Esophagus squamous epithelium (tissue), 5 donors: ENCODE measurements at regions not wholly inside any gene's neighbourhood (a gene's known extent, or its start where the extent isn't known, plus 50 kb on each side); places are given as distances from the start of the nearest gene placed in this dataset.

Source experiments
- DNase-seq: peaks from one replicate; lab custom pipeline; 2025; lab: John Stamatoyannopoulos, UW
- H3K27ac ChIP-seq, 4 donors: fragments of 200-600 bp; sonication (generic); one replicate each; pipeline ENCODE4 v1.5.1; 2016 to 2019; ENCODE audit warnings: mild to moderate bottlenecking in 1 of 4
- H3K27me3 ChIP-seq, 4 donors: fragments of 200-600 bp; sonication (generic); 1 replicate in 3 of 4; 2 replicates in 1 of 4; pipeline versions ENCODE4 v1.5.1 to v1.6.0; 2017 to 2021; ENCODE audit warnings: antibody characterized with exemption in 1 of 4
- H3K36me3 ChIP-seq, 3 donors: fragments of 200-600 bp; sonication (generic); one replicate each; pipeline ENCODE4 v1.5.1; 2016 to 2019
- H3K4me1 ChIP-seq, 3 donors: fragments of 200-600 bp; sonication (generic); one replicate each; pipeline ENCODE4 v1.5.1; 2017 to 2019
- H3K4me3 ChIP-seq, 4 donors: fragments of 200-600 bp; sonication (generic); 1 replicate in 3 of 4; 2 replicates in 1 of 4; pipeline ENCODE4 v1.5.1; 2016 to 2019; ENCODE audit warnings: mild to moderate bottlenecking in 2 of 4, moderate library complexity in 1 of 4
- H3K9me3 ChIP-seq, 3 donors: fragments of 200-600 bp; sonication (generic); one replicate each; pipeline ENCODE4 v1.5.1; 2016 to 2019
- CTCF ChIP-seq, 6 experiments: fragments of 450-650 bp in 4 of 6; fragments of 200-600 bp in 2 of 6; sonication (generic) in 2 of 6; IDR thresholded peaks; one replicate each; pipeline ENCODE4 v1.5.1; 2016 to 2019; ENCODE audit warnings: antibody characterized with exemption in 6 of 6, mild to moderate bottlenecking in 4 of 6, moderate library complexity in 4 of 6
- POLR2A ChIP-seq, 4 donors: fragments of 450-650 bp; IDR thresholded peaks; one replicate each; pipeline ENCODE4 v1.6.1; 2017; ENCODE audit warnings: antibody characterized with exemption in 4 of 4, mild to moderate bottlenecking in 4 of 4, moderate library complexity in 3 of 4
- WGBS, 2 donors: methylation state at CpG; one replicate each; pipeline ENCODE4 v1.1.5; 2018; 5-methylcytosine and 5-hydroxymethylcytosine counted together
- intact Hi-C: fragments of 100-400 bp; cut with DNase I; formaldehyde crosslinking; loops from one replicate; pipeline ENCODE4 v1.15.0; 2022
- donor health status: DM: yes; HTN: yes; CAD: no.

- Histone ChIP-seq H3K4me1 (no peaks in the 10 kb centered on the region), H3K36me3 (no peaks in the 10 kb centered on the region), H3K9me3 (no peaks in the 10 kb centered on the region), H3K4me3 (no peak overlapping the region), H3K27ac (no peak overlapping the region), H3K27me3 (peaks cover 0 to 9% (median 0%) of the 10 kb centered on the region in 4 donors)
- TF ChIP-seq POLR2A (IDR thresholded peaks at IDR 0.05) (no peak), CTCF (IDR thresholded peaks at IDR 0.05) (no peak)
- intact Hi-C loops = no loop called here
- no peak for DNase-seq
These were observed 160.8 kb downstream of the GXYLT1 start for GRCh38 chr12:41983856-41984255.

DNA sequence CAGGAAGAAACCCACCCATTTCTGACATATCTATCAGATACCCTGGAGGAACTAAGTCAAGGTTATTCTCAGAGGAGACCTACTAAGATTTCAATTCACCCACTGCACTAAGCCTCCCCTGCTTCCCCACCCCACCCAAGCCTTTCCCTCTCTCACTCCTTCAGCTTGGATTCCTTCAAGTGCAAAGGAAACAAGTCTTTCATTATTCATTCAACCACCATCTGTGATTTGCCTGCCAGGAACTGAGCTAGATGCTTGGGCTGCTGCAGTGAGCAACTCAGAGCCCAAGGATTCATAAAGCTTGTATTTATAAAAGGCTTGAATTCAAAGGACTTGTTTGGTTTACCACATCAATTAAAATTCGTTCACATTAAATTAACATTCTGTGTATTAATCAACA is 161.3 kb downstream of the GXYLT1 start:
- Histone ChIP-seq H3K4me1 (no peaks in the 10 kb centered on the region), H3K9me3 (no peaks in the 10 kb centered on the region), H3K27ac (no peak overlapping the region), H3K36me3 (no peaks in the 10 kb centered on the region), H3K27me3 (peaks cover 0 to 9% (median 0%) of the 10 kb centered on the region in 4 donors), H3K4me3 (no peak overlapping the region)
- intact Hi-C loops = no loop called here
- TF ChIP-seq CTCF (IDR thresholded peaks at IDR 0.05) = no peak
- no peak for TF ChIP-seq POLR2A (IDR thresholded peaks at IDR 0.05)
- 19 to 29% methylated on average over 1 of the region's 1 CpG for WGBS, 2 donors
- no peak for DNase-seq

- intact Hi-C loops = no loop called here
- no peaks in the 10 kb centered on the region for H3K4me1 ChIP-seq
- H3K36me3 ChIP-seq = no peaks in the 10 kb centered on the region
- TF ChIP-seq POLR2A (IDR thresholded peaks at IDR 0.05) (no peak), CTCF (IDR thresholded peaks at IDR 0.05) (no peak)
- H3K4me3 ChIP-seq = no peak overlapping the region
- 23 to 29% methylated on average over 1 of the region's 1 CpG for WGBS, 2 donors
- H3K27me3 ChIP-seq = peaks cover 0 to 9% (median 0%) of the 10 kb centered on the region in 4 donors
- H3K27ac ChIP-seq = no peak overlapping the region
- H3K9me3 ChIP-seq = no peaks in the 10 kb centered on the region
- DNase-seq = no peak
These were observed 162.9 kb downstream of the GXYLT1 start for GRCh38 chr12:41981758-41982157.

GRCh38 chr12:41981013-41981412 is 163.7 kb downstream of the GXYLT1 start:
- TF ChIP-seq POLR2A (IDR thresholded peaks at IDR 0.05) (no peak), CTCF (IDR thresholded peaks at IDR 0.05) (no peak)
- DNase-seq = no peak
- Histone ChIP-seq H3K27ac (no peak overlapping the region), H3K4me3 (no peak overlapping the region), H3K9me3 (no peaks in the 10 kb centered on the region), H3K36me3 (no peaks in the 10 kb centered on the region), H3K4me1 (no peaks in the 10 kb centered on the region), H3K27me3 (peaks cover 0 to 9% (median 0%) of the 10 kb centered on the region in 4 donors)
- WGBS, 2 donors = 71% methylated on average over 2 of the region's 2 CpGs
- intact Hi-C loops = no loop called here

DNA sequence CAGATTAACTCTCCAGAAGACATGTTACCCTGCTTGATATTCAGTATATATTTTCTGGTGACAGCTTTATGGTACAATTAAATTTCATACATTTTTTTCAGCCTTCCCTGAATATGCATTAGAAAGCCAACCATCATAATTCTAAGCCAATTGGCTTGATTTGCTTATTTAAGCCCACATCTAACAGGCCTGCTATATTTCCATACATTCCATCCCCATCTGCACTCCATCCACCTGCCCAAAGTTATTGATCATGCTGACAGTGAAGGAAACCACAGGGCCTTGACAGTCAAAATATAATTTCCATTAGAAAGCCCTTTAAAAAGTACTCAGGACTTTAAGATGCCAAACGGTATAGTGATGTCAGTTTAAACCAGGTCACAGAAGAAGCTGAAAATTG is 164.3 kb downstream of the GXYLT1 start:
- Histone ChIP-seq H3K9me3 (no peaks in the 10 kb centered on the region), H3K4me3 (no peak overlapping the region), H3K27ac (no peak overlapping the region), H3K36me3 (no peaks in the 10 kb centered on the region), H3K27me3 (peaks cover 0 to 9% (median 0%) of the 10 kb centered on the region in 4 donors), H3K4me1 (no peaks in the 10 kb centered on the region)
- TF ChIP-seq POLR2A (IDR thresholded peaks at IDR 0.05) = no peak
- TF ChIP-seq CTCF (IDR thresholded peaks at IDR 0.05) = no peak
- intact Hi-C loops = no loop called here
- WGBS, 2 donors = 57 to 65% methylated on average over 1 of the region's 1 CpG
- DNase-seq = no peak
